Epithelial cell of esophagus (primary cell): ENCODE measurements at regions not wholly inside any gene's neighbourhood (a gene's known extent, or its start where the extent isn't known, plus 50 kb on each side); places are given as distances from the start of the nearest gene placed in this dataset.
A peak's percentile ranks its signal among the peaks of the same experiment; 100 is the strongest.
"Not testable (repeated sequence)": the region's sequence is repeated elsewhere in the genome, so short reads cannot be mapped to it uniquely, and the experiment has no call there.

Experiments
- DNase-seq: peaks from one replicate; pipeline ENCODE4 v3.0.0; 2010; ENCODE audit warnings: low read depth
- H3K4me3 ChIP-seq: 2 replicates; pipeline ENCODE4 v1.5.1; 2011; ENCODE audit warnings: mild to moderate bottlenecking, low read length, control low read depth
- CTCF ChIP-seq: IDR thresholded peaks from 2 replicates; pipeline ENCODE4 v1.5.1; 2011; ENCODE audit warnings: low read depth, mild to moderate bottlenecking, low read length, control low read depth, inconsistent platforms; ENCODE audit not compliant: insufficient read depth; ENCODE audit errors: missing control alignments

DNA sequence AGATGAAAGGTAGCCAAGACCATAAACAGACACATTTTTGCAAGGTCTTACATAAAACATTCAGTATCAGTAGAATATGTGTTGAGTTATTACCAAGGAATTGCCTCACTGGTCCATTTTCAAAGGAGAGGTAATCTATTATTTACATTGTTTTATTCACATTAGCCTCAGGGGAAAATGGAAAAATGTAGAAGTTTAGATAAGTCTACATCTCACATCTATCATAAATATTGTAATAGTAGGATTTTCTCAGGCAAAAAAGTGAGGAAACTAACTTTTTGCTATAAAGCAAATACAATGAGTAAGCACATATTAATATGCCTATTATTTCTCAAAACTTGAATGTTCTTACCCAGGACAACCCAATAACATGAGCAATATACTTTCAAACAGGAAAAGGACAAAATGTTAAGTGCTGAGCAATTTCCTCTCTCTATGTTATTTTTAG is 184.6 kb upstream of the AGTR1 start:
- H3K4me3 ChIP-seq: no peak overlapping the region
- TF ChIP-seq CTCF: no peak
- DNase-seq: peak; percentile 10

DNA sequence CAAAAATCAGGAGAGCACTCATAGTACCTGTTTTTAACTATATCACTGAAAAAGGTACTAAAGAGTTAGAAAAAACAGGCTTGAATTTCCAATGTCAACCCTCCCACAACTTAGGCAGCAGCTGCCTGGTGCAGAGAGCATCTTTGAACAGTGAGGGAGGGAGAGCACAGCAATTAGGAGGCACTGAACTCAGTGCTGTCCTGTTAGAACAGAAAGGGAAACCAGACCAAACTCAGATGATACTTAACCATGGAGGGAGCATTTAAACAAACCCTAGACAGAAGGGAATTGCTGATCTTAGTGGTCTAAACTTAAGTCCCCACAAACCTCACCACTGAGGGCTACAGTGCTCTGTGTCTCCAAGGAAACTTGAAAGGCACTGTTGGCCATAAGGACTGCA is 179.2 kb upstream of the AGTR1 start:
- DNase-seq: no peak
- TF ChIP-seq CTCF: no peak
- H3K4me3 ChIP-seq: no peak overlapping the region

GRCh38 chr3:148525621-148526020 is 172.1 kb upstream of the AGTR1 start:
- DNase-seq, H3K4me3 ChIP-seq: not testable (repeated sequence)

DNA sequence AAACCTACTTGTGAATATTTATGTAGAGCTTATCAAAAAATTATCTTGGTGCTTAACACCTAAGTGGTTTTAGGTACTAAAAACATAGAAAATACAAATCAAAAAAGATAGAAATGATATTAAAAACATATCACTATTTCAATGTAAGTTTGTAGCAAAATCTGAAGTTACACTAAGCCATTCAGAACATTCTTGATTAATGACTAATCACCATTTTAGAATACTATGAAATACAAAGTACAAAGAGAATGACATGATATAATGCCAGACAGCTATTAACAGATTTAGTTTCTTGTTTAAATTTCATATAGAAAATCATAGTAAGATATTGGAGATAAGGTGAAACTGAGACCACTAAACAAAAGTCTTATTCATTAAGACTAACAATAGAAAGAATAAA is 169.7 kb upstream of the AGTR1 start:
- no peak for TF ChIP-seq CTCF
- H3K4me3 ChIP-seq: no peak overlapping the region
- DNase-seq: peak; percentile 14

DNA sequence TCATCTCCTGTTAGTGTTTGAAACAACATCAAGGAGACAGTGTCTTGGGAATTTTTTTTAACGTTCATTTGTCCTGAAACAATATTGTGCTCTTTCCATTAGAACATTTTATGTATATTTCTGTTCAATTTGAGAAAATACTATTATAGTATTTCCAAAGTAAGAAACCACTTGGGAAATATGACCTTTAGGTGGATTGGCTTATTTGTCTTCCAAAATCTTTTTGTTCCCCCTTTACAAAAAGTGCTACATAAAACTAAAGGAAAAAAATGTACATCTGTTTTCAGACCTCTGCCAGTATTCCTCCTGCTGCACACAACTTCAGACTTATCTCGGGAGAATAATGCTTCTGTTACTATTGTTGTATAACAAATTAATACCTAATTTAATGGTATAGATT is 165.9 kb upstream of the AGTR1 start:
- no peak overlapping the region for H3K4me3 ChIP-seq
- no peak for TF ChIP-seq CTCF
- no peak for DNase-seq

DNA sequence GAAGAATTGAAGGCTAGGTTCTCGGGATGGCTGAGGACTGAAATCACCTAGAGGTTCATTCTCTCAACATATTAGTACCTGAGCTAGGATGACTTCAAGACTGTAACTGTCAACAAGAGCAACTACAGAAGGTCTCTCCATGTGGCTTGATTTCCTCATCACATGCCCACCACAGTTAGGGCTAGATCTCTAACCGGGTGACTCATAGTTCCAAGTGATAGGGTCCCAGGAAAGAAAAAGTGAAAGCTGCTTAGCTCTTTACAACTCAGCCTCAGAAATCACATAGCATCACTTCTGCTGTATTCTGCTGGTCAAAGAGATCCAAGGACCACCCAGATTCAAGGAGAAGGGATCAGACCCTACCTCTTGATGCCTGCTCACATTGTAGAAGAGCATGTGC is 165.4 kb upstream of the AGTR1 start:
- DNase-seq: no peak
- no peak for TF ChIP-seq CTCF
- no peak overlapping the region for H3K4me3 ChIP-seq

GRCh38 chr3:148532774-148533173 is 164.9 kb upstream of the AGTR1 start:
- H3K4me3 ChIP-seq: no peak overlapping the region
- no peak for DNase-seq
- no peak for TF ChIP-seq CTCF
